ENCODE measurements at regions not wholly inside any gene's neighbourhood (a gene's known extent, or its start where the extent isn't known, plus 50 kb on each side); places are given as distances from the start of the nearest gene placed in this dataset.

DNA sequence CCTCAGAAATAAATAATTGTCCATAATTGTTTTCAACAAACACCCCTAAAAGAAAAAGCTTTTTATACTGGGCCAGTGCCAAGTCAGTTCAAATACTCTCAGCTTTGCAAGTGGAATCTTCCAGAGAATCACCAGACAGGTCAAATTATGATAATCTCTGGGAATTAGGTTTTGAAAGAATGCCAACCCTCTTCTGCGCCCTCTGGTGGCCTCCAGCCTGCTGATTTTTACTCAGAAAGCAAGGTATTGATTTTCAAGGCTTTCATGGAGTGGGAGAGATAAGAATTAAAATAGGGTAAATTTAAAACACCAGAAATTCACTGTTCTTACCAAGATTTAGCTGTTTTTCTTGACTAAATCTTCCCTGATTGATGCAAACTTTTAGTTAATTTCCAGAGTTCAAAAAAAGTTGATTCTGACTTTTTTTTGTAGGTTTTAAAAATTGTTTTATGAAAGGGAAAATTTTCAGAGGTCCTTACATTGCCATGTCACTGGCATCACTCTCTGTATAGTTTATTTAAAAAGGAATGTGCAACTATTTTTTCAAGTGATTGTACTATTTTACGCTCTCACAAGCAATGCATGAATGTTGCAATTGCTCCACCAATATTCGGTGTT, 282.9 kb upstream of the TNP1 start:
- intact Hi-C loops (cut with DNase I) = no loop called here
- peak in 5 of 42 donors; percentile 10 to 23 (median 14) for DNase-seq

DNA sequence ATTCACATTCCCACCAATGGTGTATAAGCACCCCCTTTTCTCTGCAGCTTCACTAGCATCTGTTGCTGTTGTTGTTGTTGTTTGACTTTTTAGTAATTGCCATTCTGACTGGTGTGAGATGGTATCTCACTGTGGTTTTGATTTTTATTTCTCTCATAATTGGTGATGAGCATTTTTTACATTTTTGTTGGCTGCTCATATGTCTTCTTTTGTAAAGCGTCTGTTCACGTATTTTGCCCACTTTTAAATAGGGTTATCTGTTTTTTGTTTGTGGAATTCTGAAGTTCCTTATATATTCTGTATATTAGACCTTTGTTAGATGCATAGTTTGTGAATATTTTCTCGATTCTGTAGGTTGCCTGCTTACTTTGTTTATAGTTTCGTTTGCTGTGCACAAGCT, 278.4 kb upstream of the TNP1 start:
- DNase-seq = no peak
- intact Hi-C loops (cut with DNase I) = no loop called here

DNA sequence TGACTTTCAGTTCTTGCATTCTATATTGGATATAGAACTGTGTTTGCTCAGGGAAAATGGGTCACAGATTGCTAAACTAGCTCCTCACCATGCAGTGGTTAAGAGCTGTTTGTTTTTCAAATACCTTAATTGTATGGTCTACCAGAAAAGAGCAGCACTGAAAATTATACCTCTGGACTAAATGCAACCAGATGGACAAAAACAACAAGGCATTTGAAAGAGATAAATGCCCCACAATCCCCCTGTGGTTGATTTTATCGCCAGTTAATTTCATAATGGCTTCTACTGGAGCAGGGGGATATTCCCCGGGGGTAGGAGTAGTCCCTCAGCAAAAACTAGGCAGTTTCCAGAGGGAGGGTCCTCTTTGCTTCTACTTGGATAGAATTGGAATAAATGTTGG, 267.9 kb upstream of the TNP1 start:
- no peak for DNase-seq
- intact Hi-C loops (cut with DNase I) = no loop called here

DNA sequence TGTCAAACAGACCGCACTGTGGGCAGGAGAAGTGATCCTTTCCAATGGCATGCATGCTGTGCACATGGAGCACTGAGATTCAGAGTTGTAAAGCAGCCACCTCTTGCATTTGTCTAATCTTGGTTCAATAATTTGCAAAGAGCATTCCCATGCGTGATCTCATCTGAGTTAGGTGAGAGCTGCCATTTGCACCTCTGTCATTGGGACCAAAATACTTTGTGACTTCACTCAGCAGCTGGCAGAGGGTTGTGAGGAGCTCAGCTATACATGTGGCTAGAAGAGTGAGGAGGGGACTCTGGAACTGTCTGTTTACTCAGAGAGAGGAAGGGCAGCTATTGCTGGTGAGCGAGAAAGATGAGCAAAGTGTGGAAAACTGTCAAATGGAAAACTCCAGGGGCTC, 265.1 kb upstream of the TNP1 start:
- intact Hi-C loops (cut with DNase I) = no loop called here
- no peak for DNase-seq

DNA sequence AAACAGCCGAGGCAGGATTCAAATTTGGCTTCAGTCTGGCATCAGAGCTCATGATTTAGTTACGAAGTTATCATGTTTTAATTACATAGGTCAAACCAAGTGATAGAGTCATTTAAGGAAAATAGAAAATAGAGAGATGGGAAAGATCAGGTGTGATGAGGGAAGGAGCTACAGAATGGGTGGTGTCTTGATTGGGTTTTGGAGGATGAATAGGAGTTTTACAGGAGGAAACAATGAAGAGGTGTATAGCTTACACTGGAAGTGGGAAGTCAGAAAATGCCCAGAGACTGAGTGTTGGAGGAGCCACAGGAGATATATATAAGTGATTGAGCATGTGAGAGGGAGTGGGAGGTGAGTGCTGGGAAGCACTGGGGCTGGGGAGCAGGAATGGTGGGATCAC, 264.2 kb upstream of the TNP1 start:
- DNase-seq = no peak
- intact Hi-C loops (cut with DNase I) = no loop called here

DNA sequence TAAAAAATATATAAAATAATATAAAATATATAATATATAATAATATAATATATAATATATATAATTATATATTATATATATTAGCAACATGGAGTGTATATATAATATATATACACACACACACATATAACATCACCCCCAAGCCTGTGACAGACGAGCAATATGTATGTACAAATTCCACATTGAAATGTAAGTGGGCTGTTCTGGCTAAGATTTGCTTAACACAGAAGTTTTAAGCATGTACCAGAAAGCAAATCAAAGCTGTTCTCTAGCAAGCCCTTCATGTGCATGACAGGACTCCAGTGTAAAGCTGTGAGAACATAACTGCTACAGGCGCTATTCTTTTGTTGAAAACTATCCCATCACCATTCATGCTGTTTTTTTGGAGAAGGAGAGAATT, 261.7 kb upstream of the TNP1 start:
- intact Hi-C loops (cut with DNase I) = no loop called here
- DNase-seq = no peak

DNA sequence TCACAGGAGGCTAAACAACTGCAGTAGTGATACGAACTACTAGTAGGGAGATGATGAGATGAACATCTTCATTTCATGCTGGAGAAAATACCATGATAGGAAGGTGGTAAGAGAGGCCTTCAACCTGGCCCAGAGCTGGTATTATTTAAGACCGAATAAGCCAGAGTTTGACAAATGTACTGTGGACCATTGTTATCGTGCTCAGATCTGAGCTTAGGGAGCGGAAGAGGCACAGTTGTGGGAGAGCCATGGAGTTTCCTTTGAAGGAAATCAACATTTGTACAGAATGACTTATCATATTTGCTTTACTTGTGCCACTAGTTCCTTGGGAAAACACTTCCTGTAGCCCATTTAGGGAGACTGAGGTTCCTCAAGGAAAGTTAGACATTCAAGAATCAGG, 260.6 kb upstream of the TNP1 start:
- DNase-seq = no peak
- intact Hi-C loops (cut with DNase I) = no loop called here

DNA sequence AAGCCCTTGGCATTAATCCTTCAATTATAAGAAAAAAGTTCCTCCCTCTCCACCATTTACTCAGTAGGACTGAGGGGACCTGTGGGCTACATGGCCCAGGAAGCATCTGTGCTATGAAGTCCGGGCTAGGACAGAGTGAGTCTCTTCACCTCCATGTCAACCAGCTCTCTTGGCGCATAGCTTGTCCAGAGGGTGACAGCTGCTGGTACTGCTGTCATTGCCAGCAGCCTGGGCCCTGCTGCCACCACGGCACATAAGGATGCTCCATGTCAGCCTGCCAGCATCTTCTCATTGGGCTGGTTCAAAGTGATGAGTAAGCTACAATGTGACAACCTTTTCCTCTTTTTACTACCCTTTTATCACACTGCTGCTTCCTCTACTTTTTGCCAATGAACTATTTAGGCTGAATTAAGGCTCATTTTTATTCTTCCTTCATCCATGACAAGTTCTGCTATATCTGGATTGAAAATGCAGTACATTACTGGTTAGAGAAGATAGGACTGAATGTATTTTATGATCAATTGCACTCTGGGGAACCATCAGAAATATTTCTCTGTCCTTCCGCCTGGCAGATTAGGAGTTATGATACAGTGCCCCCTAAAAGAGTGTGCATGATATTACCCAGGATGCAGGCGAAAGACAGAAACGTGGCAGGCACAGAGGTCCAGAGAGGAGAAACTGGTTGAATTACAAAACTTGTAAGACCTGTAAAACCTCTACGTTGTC, 258.9 kb upstream of the TNP1 start:
- peak in 1 of 42 donors; percentile 19 for DNase-seq
- intact Hi-C loops (cut with DNase I) = no loop called here

DNA sequence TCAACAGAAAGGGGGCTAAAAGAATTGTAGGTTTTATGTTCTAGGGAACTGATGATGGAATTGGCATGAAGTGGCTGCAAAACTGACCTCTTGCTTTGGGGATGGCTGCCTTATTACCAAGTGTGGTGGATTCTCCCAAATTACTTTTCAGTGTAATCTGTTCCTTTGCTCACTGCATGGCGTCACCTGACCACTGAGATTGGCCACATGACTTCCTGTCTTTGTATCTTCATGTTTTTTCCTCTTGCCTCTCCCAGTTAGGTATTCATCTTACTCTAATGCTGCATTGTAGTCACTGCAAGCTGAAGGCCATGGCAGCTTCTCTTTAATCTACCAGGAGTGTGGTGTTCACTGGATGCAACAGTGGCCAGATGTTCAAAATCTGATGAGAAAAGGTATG, 257.7 kb upstream of the TNP1 start:
- intact Hi-C loops (cut with DNase I) = no loop called here
- no peak for DNase-seq

DNA sequence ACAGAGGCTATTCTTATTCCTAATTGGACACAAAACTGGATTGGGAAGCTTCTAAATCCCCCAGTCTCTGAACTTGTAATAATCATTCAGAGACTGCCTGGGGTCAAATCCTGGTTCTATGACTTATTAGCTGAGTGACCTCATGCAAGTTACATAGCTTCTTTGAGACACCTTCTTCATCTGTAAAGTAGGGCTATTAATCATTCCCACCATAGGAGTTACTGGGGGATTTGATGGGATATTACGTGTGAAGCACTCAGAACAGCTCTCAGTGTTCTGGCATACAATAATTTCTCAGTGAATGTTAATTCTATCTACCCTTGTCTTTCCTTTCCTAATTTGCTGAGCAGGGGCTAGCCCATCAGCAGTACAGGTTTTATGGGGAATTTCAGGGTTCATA, 256.7 kb upstream of the TNP1 start:
- intact Hi-C loops (cut with DNase I) = no loop called here
- DNase-seq = no peak

DNA sequence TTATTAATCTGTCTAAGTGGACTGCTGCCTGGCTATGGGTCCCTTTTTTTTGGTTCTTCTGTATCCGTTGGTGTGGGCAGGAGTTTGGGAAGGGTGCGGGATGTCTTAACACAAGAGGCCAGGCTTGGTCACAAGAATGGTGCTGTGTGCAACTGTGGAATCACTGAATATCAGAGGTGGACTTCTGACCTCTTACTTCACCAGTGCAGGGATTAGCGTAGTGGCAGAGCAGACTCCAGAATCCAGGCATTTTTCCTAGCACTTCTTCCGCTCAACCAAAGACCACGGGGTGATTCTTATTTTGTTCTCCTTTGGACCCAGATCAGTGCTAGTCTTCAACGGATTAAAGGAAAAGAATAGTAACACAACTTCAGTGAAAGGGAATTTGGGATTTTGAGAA, 254.3 kb upstream of the TNP1 start:
- no peak for DNase-seq
- intact Hi-C loops (cut with DNase I) = no loop called here

DNA sequence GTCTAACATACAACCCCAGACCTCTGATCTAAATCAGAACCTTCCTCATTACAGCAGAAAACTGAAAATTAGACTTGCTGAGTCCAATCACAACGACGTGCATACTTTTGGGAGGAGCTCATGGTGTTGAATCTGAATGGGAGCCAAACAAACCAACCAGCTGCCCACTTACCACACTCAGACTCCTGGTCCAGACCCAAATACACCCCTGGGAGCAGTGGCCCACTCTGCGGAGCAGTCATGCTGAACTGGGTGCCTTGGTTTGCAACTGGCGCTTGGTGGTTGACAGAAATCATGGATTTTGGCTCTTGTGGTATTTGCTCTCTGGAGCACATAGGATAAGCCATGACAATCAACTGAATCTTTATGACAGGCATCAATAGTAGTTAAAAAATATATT, 253.6 kb upstream of the TNP1 start:
- no peak for DNase-seq
- intact Hi-C loops (cut with DNase I) = no loop called here

DNA sequence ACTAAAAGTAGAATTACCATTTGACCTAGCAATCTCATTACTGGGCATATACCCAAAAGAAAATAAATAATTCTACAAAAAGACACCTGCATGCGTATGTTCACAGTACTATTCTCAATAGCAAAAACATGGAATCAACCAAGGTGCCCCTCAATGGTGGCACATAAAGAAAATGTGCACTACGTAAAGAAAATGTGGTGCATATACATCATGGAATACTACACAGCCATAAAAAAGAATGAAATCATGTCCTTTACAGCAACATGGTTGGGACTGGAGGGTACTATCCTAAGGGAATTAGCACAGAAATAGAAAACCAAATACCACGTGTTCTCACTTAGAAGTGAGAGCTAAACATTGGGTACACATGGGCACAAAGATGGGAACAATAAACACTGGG, 250.7 kb upstream of the TNP1 start:
- no peak for DNase-seq
- intact Hi-C loops (cut with DNase I) = no loop called here

DNA sequence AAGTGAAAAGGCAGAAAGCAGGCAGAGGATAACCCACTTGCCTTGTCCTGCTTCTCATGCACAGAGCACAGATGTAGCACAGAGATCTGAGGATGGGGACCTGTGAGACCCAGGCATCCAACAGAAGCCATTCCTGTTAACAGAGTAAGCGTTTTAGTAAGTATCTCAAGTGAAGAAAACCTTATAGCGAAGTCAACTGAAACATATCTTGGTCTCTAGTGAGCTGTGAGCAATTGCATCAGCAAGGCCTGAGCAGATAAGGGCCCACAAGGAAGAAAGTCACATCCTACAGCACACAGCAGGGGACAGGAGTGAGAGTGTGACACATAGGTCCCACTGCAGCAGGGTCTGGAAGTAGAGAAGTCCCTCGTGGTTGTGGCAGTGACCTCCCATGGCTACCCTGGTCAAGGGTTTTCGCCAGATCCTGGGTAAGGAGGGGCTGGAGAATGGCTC, 248.7 kb upstream of the TNP1 start:
- DNase-seq = no peak
- intact Hi-C loops (cut with DNase I) = no loop called here

DNA sequence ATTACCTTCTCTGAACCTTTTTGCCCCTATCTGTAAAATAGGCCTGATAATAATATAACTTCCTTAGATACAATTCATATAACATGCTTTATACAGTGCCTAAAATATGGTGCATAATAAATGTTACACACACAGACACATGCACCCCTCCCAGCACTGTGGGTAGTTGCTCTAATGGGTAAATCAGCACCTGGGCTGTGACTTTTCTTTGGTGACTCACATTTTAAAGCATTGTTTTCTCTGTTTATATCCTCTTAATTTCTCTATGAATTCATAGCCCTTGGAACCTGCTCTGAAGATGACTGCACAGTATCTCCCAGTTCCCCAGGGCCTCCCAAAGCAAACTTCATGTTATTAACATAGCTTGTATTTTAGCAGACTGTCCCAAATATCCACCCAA, 248.2 kb upstream of the TNP1 start:
- intact Hi-C loops (cut with DNase I) = no loop called here
- no peak for DNase-seq

DNA sequence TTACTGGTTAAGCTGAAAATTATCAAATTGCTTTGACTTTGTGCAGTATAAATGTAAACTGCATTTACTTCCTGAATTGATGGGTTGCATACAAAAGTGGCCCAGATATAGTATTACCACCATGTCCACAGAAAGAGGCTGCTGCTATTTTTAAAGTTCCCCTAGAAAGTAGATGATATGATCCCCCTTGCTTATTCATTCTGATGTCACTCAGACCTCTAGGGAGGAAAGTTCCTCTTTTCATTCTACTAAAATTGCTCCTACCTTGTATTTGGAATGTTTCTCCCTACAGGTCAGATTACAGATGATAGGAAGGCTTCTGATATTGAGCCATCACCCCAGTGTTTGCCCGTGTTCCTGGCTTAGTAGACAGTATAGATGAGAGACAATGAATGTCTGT, 247.6 kb upstream of the TNP1 start:
- intact Hi-C loops (cut with DNase I) = no loop called here
- DNase-seq = no peak

DNA sequence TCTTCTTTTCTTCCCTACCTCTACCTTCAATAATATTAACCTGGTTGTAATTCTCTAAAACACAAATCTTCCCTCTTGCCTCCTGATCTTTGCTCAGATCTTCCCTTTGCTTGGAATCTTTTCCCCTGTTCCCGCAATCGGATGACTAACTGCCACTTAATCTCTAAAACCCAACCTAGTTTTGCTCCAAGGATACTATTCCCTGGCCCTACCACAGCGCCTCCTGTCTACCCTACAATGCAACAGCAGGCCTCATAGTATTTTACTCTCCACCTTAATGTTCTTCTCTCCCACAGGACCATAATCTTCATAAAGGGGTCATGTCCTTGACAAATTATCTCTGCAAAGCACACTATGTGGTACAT, 246.8 kb upstream of the TNP1 start:
- intact Hi-C loops (cut with DNase I) = no loop called here
- DNase-seq = no peak

DNA sequence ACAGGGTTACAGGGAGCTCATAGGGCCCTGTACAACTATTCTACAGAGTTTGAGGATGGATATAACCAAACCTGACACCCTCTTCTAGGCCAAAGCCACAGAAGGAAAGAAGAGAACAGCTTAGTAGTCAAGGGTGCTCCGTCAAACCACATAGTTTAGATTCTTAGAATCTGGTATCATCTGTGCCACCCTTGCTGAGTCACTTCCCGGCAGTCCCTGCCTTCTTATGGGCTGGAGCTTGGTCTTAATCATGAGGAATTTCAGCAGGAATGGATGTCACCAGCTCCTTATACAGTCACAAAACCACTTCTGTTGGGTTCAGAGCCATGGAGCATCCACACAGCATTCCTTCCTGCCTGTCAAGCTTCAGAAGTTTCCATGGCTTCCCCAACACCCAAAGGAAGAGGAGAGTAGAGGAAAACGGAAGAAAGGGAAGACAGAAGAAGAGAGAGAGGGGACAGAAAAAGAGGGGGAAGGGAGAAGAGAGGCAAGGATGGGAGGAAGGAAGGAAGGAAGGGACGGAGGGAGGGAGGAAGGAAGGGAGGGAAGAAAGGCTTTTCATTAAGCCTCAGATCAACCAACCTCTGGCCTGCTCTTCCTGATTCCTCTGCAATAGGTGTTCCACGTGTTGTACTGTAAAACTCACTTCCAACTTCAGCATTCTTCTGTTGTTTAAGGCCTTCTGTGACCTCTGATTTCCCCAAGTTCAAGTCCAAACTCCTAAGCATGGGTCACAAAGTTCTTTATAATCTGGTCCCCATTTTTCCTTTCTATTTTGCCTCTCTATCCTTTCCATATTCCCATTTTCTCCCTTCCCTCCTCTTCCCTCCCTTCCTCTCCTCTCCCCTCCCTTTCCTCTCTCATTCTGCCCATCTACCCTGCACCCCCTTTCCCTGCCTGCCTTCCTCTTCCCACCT, 246.1 kb upstream of the TNP1 start:
- no peak for DNase-seq
- intact Hi-C loops (cut with DNase I) = no loop called here

DNA sequence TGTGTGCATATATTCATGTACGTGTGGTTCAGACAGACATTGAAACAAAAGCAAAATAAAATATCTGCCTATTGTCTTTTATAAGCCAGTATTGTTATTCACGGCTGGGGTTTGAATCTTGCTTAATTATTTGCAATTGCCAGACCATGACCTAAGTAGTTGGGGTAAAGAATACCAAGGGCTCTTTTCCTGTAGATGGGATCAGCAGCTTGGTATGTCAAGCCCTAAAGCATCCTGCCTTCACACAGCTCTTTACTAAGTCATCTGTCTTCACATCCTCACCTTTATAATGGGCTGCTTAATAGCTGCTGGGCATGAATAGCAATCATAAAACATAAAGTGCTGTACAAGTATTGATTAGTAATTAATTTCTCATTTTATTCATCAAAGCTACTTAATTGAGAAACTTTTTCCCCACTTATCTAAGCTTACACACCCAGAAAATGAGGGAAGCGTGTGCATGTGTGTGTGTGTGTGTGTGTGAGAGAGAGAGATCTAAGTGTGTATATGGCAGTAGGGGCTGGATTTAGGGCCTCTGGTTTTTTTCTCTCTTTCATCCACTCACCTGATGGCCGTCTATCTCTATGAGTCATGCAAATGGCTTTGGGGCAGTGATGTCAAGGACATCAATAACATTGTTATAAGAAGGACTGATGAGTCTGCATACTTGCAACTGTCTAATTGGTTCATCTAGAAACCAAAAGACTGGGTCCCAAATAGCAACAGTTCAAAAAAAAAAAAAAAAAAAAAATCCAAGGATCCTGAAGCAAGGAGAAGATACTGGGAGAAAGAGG, 244.1 kb upstream of the TNP1 start:
- no peak for DNase-seq
- intact Hi-C loops (cut with DNase I) = no loop called here

DNA sequence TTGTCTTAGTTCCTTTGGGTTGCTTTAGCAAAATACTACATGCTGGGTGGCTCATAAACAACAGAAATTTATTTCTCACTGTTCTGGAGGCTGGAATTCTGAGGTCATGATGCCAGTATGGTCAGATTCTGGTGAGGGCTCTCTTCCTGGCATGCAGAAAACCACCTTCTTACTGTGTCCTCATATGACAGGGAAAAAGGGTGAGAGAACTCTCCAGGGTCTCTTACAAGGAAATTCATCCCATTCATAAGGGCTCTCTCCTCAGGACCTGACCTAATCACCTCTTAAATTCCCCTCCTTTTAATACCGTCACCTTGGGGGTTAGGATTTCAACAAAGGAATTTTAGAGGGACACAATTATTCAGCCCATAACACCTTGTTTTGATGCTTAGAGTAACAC, 243.1 kb upstream of the TNP1 start:
- intact Hi-C loops (cut with DNase I) = no loop called here
- DNase-seq = no peak
